SK-N-MC (cell line): ENCODE measurements at regions not wholly inside any gene's neighbourhood (a gene's known extent, or its start where the extent isn't known, plus 50 kb on each side); places are given as distances from the start of the nearest gene placed in this dataset.

Experiments used
- EZH2 ChIP-seq: fragments of 200-600 bp; sonication (generic); IDR thresholded peaks from one replicate; pipeline ENCODE4 v1.6.1; 2017; ENCODE audit warnings: antibody characterized with exemption
- FOXP2 ChIP-seq: optimal IDR thresholded peaks from 2 replicates; pipeline ENCODE3; 2011; ENCODE audit warnings: mild to moderate bottlenecking, moderate library complexity; ENCODE audit not compliant: insufficient read depth; ENCODE audit errors: extremely low read length, control extremely low read depth
- POLR2AphosphoS5 ChIP-seq: IDR thresholded peaks from 2 replicates; pipeline ENCODE4 v1.6.1; 2012; ENCODE audit warnings: mild to moderate bottlenecking, low read depth, low read length, borderline replicate concordance

- TF ChIP-seq EZH2, result no peak
- TF ChIP-seq POLR2AphosphoS5, result no peak
- no peak for TF ChIP-seq FOXP2
These were observed 271.6 kb downstream of the ZNF516 start for GRCh38 chr18:76223403-76223802.
